ENCODE measurements at regions not wholly inside any gene's neighbourhood (a gene's known extent, or its start where the extent isn't known, plus 50 kb on each side); places are given as distances from the start of the nearest gene placed in this dataset.

- intact Hi-C loops (cut with micrococcal nuclease) = loop anchor here (10.0 kb wide), 1 partner anchor 1989 kb away; no protein-coding TSS in a partner anchor
- no peak overlapping the region for H3K27ac Mint-ChIP-seq
- peaks cover 5% of the 10 kb centered on the region for H3K4me1 Mint-ChIP-seq (ENCODE audit: low read depth)
- no peaks in the 10 kb centered on the region for H3K9me3 Mint-ChIP-seq
- H3K4me3 Mint-ChIP-seq = no peak overlapping the region
- CTCF ChIA-PET = interaction anchor here (0.5 to 2.9 kb wide), 7 partner anchors 9 to 1986 kb away, joined by 3 to 20 read pairs (median 7); no protein-coding TSS in a partner anchor
- H3K36me3 Mint-ChIP-seq (ENCODE audit: low read depth) = no peaks in the 10 kb centered on the region
- peaks cover 8% of the 10 kb centered on the region for H3K27me3 Mint-ChIP-seq (ENCODE audit: low read depth)
- DNase-seq = no peak
These were observed 275.3 kb upstream of the NCKAP5 start for GRCh38 chr2:133843551-133843950.

- Mint-ChIP-seq H3K4me1 (ENCODE audit: low read depth) (peaks cover 5% of the 10 kb centered on the region), H3K27me3 (ENCODE audit: low read depth) (peaks cover 8% of the 10 kb centered on the region), H3K9me3 (no peaks in the 10 kb centered on the region), H3K27ac (no peak overlapping the region), H3K36me3 (ENCODE audit: low read depth) (no peaks in the 10 kb centered on the region), H3K4me3 (no peak overlapping the region)
- peak; percentile 74 for DNase-seq
- intact Hi-C loops (cut with micrococcal nuclease) = loop anchor here (1.0 to 10.0 kb wide), 4 partner anchors 283 to 1990 kb away; no protein-coding TSS in a partner anchor
- CTCF ChIA-PET = interaction anchor here (0.5 to 2.9 kb wide), 10 partner anchors 10 to 1770 kb away, joined by 4 to 20 read pairs (median 5); no protein-coding TSS in a partner anchor
These were observed 276.1 kb upstream of the NCKAP5 start for GRCh38 chr2:133844214-133844892.

- Mint-ChIP-seq H3K27me3 (ENCODE audit: low read depth) (peaks cover 13% of the 10 kb centered on the region), H3K4me1 (ENCODE audit: low read depth) (peaks cover 5% of the 10 kb centered on the region), H3K4me3 (no peak overlapping the region), H3K36me3 (ENCODE audit: low read depth) (no peaks in the 10 kb centered on the region), H3K27ac (no peak overlapping the region), H3K9me3 (no peaks in the 10 kb centered on the region)
- no peak for DNase-seq
- intact Hi-C loops (cut with micrococcal nuclease) = loop anchor here (10.0 kb wide), 1 partner anchor 1992 kb away; no protein-coding TSS in a partner anchor
- CTCF ChIA-PET = interaction anchor here (1.1 kb wide), 1 partner anchor 1299 kb away, joined by 3 read pairs; no protein-coding TSS in a partner anchor
These were observed 278.2 kb upstream of the NCKAP5 start for GRCh38 chr2:133846476-133846875.

GRCh38 chr2:133847591-133847990 is 279.3 kb upstream of the NCKAP5 start:
- Mint-ChIP-seq H3K36me3 (ENCODE audit: low read depth) (no peaks in the 10 kb centered on the region), H3K4me1 (ENCODE audit: low read depth) (peaks cover 5% of the 10 kb centered on the region), H3K27ac (no peak overlapping the region), H3K9me3 (peaks cover 2% of the 10 kb centered on the region), H3K4me3 (no peak overlapping the region), H3K27me3 (ENCODE audit: low read depth) (peaks cover 13% of the 10 kb centered on the region)
- no peak for DNase-seq
- intact Hi-C loops (cut with micrococcal nuclease) = loop anchor here (10.0 kb wide), 1 partner anchor 1993 kb away; no protein-coding TSS in a partner anchor
- CTCF ChIA-PET = no interaction called here

- CTCF ChIA-PET = interaction anchor here (1.7 kb wide), 1 partner anchor 12 kb away, joined by 5 read pairs; no protein-coding TSS in a partner anchor
- DNase-seq = no peak
- no peak overlapping the region for H3K4me3 Mint-ChIP-seq
- intact Hi-C loops (cut with micrococcal nuclease) = loop anchor here (10.0 kb wide), 1 partner anchor 1993 kb away; no protein-coding TSS in a partner anchor
- H3K36me3 Mint-ChIP-seq (ENCODE audit: low read depth) = no peaks in the 10 kb centered on the region
- peaks cover 2% of the 10 kb centered on the region for H3K9me3 Mint-ChIP-seq
- no peak overlapping the region for H3K27ac Mint-ChIP-seq
- peaks cover 13% of the 10 kb centered on the region for H3K27me3 Mint-ChIP-seq (ENCODE audit: low read depth)
- peaks cover 5% of the 10 kb centered on the region for H3K4me1 Mint-ChIP-seq (ENCODE audit: low read depth)
These were observed 279.9 kb upstream of the NCKAP5 start for GRCh38 chr2:133848111-133848649.

GRCh38 chr2:133849341-133849740 is 281.1 kb upstream of the NCKAP5 start:
- H3K4me3 Mint-ChIP-seq = no peak overlapping the region
- DNase-seq = no peak
- no peak overlapping the region for H3K27ac Mint-ChIP-seq
- H3K4me1 Mint-ChIP-seq (ENCODE audit: low read depth) = peaks cover 1% of the 10 kb centered on the region
- no peaks in the 10 kb centered on the region for H3K36me3 Mint-ChIP-seq (ENCODE audit: low read depth)
- H3K27me3 Mint-ChIP-seq (ENCODE audit: low read depth) = peaks cover 13% of the 10 kb centered on the region
- CTCF ChIA-PET = interaction anchor here (1.7 kb wide), 1 partner anchor 11 kb away, joined by 5 read pairs; no protein-coding TSS in a partner anchor
- intact Hi-C loops (cut with micrococcal nuclease) = loop anchor here (10.0 kb wide), 1 partner anchor 1995 kb away; no protein-coding TSS in a partner anchor
- peaks cover 2% of the 10 kb centered on the region for H3K9me3 Mint-ChIP-seq

GRCh38 chr2:133854603-133855200 is 286.4 kb upstream of the NCKAP5 start:
- peaks cover 2% of the 10 kb centered on the region for H3K27me3 Mint-ChIP-seq (ENCODE audit: low read depth)
- no peak overlapping the region for H3K27ac Mint-ChIP-seq
- no peak overlapping the region for H3K4me3 Mint-ChIP-seq
- DNase-seq = no peak
- intact Hi-C loops (cut with micrococcal nuclease) = no loop called here
- peaks cover 2% of the 10 kb centered on the region for H3K9me3 Mint-ChIP-seq
- CTCF ChIA-PET = no interaction called here
- no peaks in the 10 kb centered on the region for H3K36me3 Mint-ChIP-seq (ENCODE audit: low read depth)
- no peaks in the 10 kb centered on the region for H3K4me1 Mint-ChIP-seq (ENCODE audit: low read depth)

- CTCF ChIA-PET = no interaction called here
- no peak for DNase-seq
- H3K9me3 Mint-ChIP-seq = peaks cover 2% of the 10 kb centered on the region
- intact Hi-C loops (cut with micrococcal nuclease) = no loop called here
- H3K4me3 Mint-ChIP-seq = no peak overlapping the region
- H3K27ac Mint-ChIP-seq = no peak overlapping the region
- peaks cover 2% of the 10 kb centered on the region for H3K27me3 Mint-ChIP-seq (ENCODE audit: low read depth)
- H3K4me1 Mint-ChIP-seq (ENCODE audit: low read depth) = no peaks in the 10 kb centered on the region
- H3K36me3 Mint-ChIP-seq (ENCODE audit: low read depth) = no peaks in the 10 kb centered on the region
These were observed 287.3 kb upstream of the NCKAP5 start for GRCh38 chr2:133855526-133855925.

GRCh38 chr2:133856678-133857077 is 288.4 kb upstream of the NCKAP5 start:
- peaks cover 2% of the 10 kb centered on the region for H3K9me3 Mint-ChIP-seq
- H3K27ac Mint-ChIP-seq = no peak overlapping the region
- no peaks in the 10 kb centered on the region for H3K27me3 Mint-ChIP-seq (ENCODE audit: low read depth)
- no peaks in the 10 kb centered on the region for H3K4me1 Mint-ChIP-seq (ENCODE audit: low read depth)
- CTCF ChIA-PET = no interaction called here
- DNase-seq = no peak
- intact Hi-C loops (cut with micrococcal nuclease) = no loop called here
- H3K4me3 Mint-ChIP-seq = no peak overlapping the region
- H3K36me3 Mint-ChIP-seq (ENCODE audit: low read depth) = no peaks in the 10 kb centered on the region

- H3K4me3 Mint-ChIP-seq = no peak overlapping the region
- intact Hi-C loops (cut with micrococcal nuclease) = no loop called here
- H3K27ac Mint-ChIP-seq = no peak overlapping the region
- no peaks in the 10 kb centered on the region for H3K4me1 Mint-ChIP-seq (ENCODE audit: low read depth)
- no peaks in the 10 kb centered on the region for H3K9me3 Mint-ChIP-seq
- H3K27me3 Mint-ChIP-seq (ENCODE audit: low read depth) = no peaks in the 10 kb centered on the region
- CTCF ChIA-PET = interaction anchor here (1.3 kb wide), 1 partner anchor 11 kb away, joined by 5 read pairs; no protein-coding TSS in a partner anchor
- no peak for DNase-seq
- no peaks in the 10 kb centered on the region for H3K36me3 Mint-ChIP-seq (ENCODE audit: low read depth)
These were observed 291.3 kb upstream of the NCKAP5 start for GRCh38 chr2:133859578-133859977.

GRCh38 chr2:133862400-133862977 is 294.2 kb upstream of the NCKAP5 start:
- intact Hi-C loops (cut with micrococcal nuclease) = no loop called here
- no peaks in the 10 kb centered on the region for H3K9me3 Mint-ChIP-seq
- H3K27ac Mint-ChIP-seq = no peak overlapping the region
- H3K4me1 Mint-ChIP-seq (ENCODE audit: low read depth) = no peaks in the 10 kb centered on the region
- no peak overlapping the region for H3K4me3 Mint-ChIP-seq
- peaks cover 15% of the 10 kb centered on the region for H3K27me3 Mint-ChIP-seq (ENCODE audit: low read depth)
- no peak for DNase-seq
- CTCF ChIA-PET = no interaction called here
- no peaks in the 10 kb centered on the region for H3K36me3 Mint-ChIP-seq (ENCODE audit: low read depth)

- intact Hi-C loops (cut with micrococcal nuclease) = no loop called here
These were observed 295.0 kb upstream of the NCKAP5 start for GRCh38 chr2:133863106-133863800.

More at GRCh38 chr2:133863106-133863800, 295.0 kb upstream of the NCKAP5 start:
- CTCF ChIA-PET = no interaction called here
- Mint-ChIP-seq H3K4me1 (ENCODE audit: low read depth) (no peaks in the 10 kb centered on the region), H3K4me3 (no peak overlapping the region), H3K36me3 (ENCODE audit: low read depth) (no peaks in the 10 kb centered on the region), H3K9me3 (no peaks in the 10 kb centered on the region), H3K27ac (no peak overlapping the region), H3K27me3 (ENCODE audit: low read depth) (peaks cover 20% of the 10 kb centered on the region)
- DNase-seq = no peak

All from activated naive CD4-positive, alpha-beta T cell treated with anti-CD3 and anti-CD28 coated beads for 36 hours (primary cell).